ENCODE measurements at regions not wholly inside any gene's neighbourhood (a gene's known extent, or its start where the extent isn't known, plus 50 kb on each side); places are given as distances from the start of the nearest gene placed in this dataset.

DNA sequence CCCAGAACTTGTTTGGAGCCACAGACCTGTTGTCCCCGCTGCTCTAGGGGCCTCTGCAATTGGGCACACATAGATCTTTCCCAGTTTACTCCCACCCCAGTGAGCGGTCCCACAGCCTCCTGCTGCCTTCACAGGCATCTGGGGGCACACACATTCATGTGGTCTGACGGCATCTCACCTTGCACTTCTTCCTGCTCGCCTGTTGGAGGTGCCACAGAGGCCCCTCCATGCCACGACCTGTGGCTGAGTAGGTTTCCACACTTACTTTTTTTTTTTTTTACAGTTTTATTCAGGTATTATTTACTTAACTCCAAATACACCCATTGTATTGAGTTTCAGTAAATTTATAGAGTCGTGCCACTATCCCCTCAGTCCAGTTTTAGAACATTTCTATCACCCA, 68.9 kb upstream of the SEPTIN5 start:
- Mint-ChIP-seq H3K36me3 (ENCODE audit: insufficient read depth in 1 of 3, low read depth in 3 of 3) (peaks cover 6 to 24% (median 11%) of the 10 kb centered on the region in 3 experiments; a peak in 3 of 7 replicates), H3K9me3 (peaks cover 31 to 37% of the 10 kb centered on the region in 2 experiments), H3K27me3 (ENCODE audit: low read depth) (peaks cover 13% of the 10 kb centered on the region), H3K27ac (peak overlapping the region in 1 of 3 experiments; percentile 8; a peak in 1 of 7 replicates), H3K4me3 (no peak overlapping the region; a peak in 1 of 5 replicates), H3K4me1 (peaks cover 10% of the 10 kb centered on the region in 2 experiments)
- Histone ChIP-seq H3K18ac (ENCODE audit: insufficient read length, low read depth, low read length) (no peak overlapping the region), H3K79me2 (ENCODE audit: insufficient read depth, low read length) (no peaks in the 10 kb centered on the region), H3K79me1 (ENCODE audit: insufficient read depth, low read depth, low read length, poor library complexity, severe bottlenecking) (no peaks in the 10 kb centered on the region), H3K23me2 (ENCODE audit: insufficient read length, low read depth, low read length, poor library complexity, severe bottlenecking) (no peaks in the 10 kb centered on the region), H3K14ac (ENCODE audit: insufficient read depth, low read length) (no peak overlapping the region), H2BK5ac (ENCODE audit: insufficient read length, low read length) (no peak overlapping the region), H4K20me1 (ENCODE audit: control insufficient read depth, insufficient read depth, insufficient read length) (no peaks in the 10 kb centered on the region), H2BK15ac (ENCODE audit: low read depth, low read length) (no peak overlapping the region), H3K56ac (ENCODE audit: insufficient read length, low read depth, low read length) (no peak overlapping the region), H4K8ac (replicated peaks; ENCODE audit: insufficient read length, low read depth, low read length) (no peak overlapping the region), H4K5ac (ENCODE audit: insufficient read length, low read depth, low read length) (no peak overlapping the region), H3K23ac (ENCODE audit: insufficient read length, low read depth, low read length) (no peak overlapping the region), H2AK5ac (ENCODE audit: insufficient read length, low read length) (no peak overlapping the region), H3K9me3 (ENCODE audit: control insufficient read depth, low read depth, low read length) (peaks cover 15% of the 10 kb centered on the region), H2BK20ac (ENCODE audit: low read depth, low read length, poor library complexity, severe bottlenecking) (no peak overlapping the region), H3K4me2 (ENCODE audit: insufficient read depth, insufficient read length, low read length) (no peak overlapping the region), H3K4ac (ENCODE audit: low read depth, low read length) (no peak overlapping the region), H3K27me3 (ENCODE audit: insufficient read depth, low read length) (no peaks in the 10 kb centered on the region; the same call in none of the 2 replicates), H3T11ph (ENCODE audit: low read length) (no peak overlapping the region), H4K91ac (ENCODE audit: insufficient read length, low read depth, low read length) (no peak overlapping the region), H3K27ac (ENCODE audit: insufficient read length, low read depth, low read length) (no peak overlapping the region), H2BK120ac (ENCODE audit: low read depth, low read length, poor library complexity, severe bottlenecking) (no peak overlapping the region), H3K4me1 (ENCODE audit: insufficient read depth, low read length) (no peaks in the 10 kb centered on the region), H3K9ac (ENCODE audit: extremely low read depth, insufficient read length, low read length) (no peak overlapping the region), H2AFZ (ENCODE audit: low read length) (no peak overlapping the region), H2BK12ac (ENCODE audit: insufficient read length, low read depth, low read length) (no peak overlapping the region)
- WGBS (ENCODE audit: extremely low coverage, insufficient read length, low lambda C conversion rate), result no CpG with 5 or more reads among the region's 6 CpGs
- TF ChIP-seq, protein P1, sequence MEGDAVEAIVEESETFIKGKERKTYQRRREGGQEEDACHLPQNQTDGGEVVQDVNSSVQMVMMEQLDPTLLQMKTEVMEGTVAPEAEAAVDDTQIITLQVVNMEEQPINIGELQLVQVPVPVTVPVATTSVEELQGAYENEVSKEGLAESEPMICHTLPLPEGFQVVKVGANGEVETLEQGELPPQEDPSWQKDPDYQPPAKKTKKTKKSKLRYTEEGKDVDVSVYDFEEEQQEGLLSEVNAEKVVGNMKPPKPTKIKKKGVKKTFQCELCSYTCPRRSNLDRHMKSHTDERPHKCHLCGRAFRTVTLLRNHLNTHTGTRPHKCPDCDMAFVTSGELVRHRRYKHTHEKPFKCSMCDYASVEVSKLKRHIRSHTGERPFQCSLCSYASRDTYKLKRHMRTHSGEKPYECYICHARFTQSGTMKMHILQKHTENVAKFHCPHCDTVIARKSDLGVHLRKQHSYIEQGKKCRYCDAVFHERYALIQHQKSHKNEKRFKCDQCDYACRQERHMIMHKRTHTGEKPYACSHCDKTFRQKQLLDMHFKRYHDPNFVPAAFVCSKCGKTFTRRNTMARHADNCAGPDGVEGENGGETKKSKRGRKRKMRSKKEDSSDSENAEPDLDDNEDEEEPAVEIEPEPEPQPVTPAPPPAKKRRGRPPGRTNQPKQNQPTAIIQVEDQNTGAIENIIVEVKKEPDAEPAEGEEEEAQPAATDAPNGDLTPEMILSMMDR (conservative IDR thresholded peaks at IDR 0.05), result peak; percentile 55
- DNase-seq, result peak; percentile 38

Measured in H9 (cell line).